Erythroblast (primary cell): ENCODE measurements at regions not wholly inside any gene's neighbourhood (a gene's known extent, or its start where the extent isn't known, plus 50 kb on each side); places are given as distances from the start of the nearest gene placed in this dataset.

Experiments used
- GATA1 ChIP-seq: IDR thresholded peaks from 2 replicates; pipeline ENCODE4 v1.6.1; 2011; ENCODE audit warnings: low read depth, mild to moderate bottlenecking, control low read depth, low read length, moderate library complexity
- POLR2A ChIP-seq: IDR thresholded peaks from 2 replicates; pipeline ENCODE4 v1.6.1; 2011; ENCODE audit warnings: mild to moderate bottlenecking, low read length

DNA sequence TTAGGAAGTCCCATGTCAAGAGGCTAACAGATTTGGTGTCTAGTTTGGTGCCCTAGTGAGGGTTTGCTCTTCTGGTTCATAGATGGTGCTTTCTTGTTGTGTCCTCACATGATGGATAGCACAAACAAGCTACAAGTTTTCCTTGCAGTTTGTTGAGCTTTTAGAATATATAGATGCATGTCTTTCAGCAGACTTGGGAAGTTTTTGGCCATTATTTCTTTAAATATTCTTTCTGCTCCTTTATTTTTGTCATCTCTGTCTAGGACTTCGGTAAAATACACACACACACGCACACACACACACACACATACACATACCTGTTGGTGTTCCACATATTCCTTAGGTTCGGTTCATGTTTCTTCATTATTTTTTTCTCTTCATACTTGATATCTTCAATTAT lies 81.5 kb upstream of the TEX51 start:
- TF ChIP-seq POLR2A (no peak), GATA1 (no peak)
